COLO829 (cell line): ENCODE measurements at regions not wholly inside any gene's neighbourhood (a gene's known extent, or its start where the extent isn't known, plus 50 kb on each side); places are given as distances from the start of the nearest gene placed in this dataset.

Source experiments
- DNase-seq: peaks from one replicate; pipeline ENCODE4 v3.0.0; 2012; ENCODE audit warnings: low spot score

DNA sequence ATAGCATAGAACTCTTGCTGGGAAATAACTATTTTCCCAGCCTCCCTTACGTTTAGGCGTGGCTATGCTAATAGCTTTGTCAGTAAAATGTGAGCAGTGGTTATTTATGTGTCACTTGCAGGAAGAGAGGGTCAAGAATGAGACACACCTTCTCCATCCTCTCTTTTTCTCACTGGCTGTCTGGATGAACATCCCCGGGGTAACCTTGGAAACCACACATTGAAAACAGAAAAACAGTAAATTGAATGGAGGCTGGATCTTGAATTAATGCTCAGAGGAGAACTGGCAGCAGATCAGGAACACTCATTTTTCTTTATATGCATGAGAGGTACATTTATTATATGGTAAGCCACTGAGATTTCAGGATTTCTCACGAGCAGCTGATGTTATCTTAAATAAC lies 127.6 kb downstream of the DNAJB9 start:
- DNase-seq, result no peak

DNA sequence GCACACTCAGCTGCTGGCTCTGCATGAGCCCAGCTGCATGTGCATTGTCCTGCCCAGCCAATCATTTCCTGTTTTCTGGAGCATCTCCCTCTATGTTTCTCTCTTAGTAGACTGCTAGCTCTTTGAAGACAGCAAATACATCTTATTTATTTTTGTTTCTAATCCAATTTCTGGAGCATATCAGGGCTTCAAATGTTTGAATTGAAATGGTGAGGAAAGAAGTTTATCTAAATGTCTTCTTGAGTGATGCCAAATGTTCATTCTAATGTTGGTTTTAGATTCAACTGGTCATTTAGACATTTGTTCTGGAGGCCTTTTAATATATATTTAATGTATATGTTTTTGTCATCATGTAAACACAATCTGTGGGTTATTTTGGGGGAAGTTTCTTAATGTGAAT lies 141.9 kb downstream of the DNAJB9 start:
- DNase-seq, result no peak

DNA sequence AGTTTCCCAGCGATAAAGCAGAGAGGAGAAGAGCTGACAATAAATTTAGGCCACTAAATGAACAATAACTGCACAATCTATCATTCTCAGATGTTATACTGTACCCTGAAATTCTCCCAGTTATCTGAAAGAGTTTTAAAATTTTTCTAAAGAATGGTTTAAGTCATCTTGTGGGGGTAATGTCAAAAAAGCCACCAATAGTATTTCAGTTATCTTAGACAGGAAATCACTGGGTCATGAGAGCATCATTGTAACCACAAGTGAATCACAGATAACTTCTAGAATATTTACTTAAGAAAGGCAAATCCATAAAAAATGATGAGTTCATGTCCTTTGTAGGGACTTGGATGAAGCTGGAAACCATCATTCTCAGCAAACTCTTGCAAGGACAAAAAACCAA lies 147.1 kb downstream of the DNAJB9 start:
- no peak for DNase-seq

DNA sequence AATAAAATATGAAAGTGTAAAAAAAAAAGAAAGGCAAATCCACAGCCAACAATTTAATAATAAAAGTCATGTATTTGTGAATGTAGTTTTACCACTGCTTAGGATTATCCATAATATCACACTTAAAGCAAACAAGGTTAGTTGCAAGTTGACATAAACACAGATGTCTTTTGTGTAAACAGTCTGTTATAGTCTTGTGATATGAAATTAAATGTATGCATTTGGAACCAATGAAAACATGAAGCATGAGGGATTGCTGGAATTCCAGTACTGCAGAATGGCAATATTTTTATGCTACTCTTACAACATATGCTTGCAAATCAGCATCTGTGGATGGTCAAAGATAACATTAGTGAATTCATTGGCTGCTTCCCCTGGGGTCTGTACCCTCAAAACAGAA lies 148.1 kb downstream of the DNAJB9 start:
- no peak for DNase-seq

DNA sequence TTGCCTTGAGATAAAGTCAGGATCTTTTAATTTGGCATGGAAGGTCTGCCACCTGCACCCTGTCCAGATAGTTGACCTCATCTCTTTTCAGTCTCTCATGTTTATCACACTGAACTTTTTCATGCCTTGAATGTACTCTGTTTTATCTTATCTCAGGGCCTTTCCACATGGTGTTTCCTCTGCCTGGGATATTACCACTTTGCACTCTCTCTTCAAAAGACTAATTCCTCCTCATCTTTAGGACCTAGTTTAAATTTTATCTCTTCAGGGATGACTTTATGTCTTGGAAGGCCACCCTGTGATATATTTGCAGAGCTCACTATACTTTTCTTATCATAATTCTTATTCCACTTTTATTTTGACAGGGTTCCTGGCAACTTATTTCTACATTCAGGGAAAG lies 150.0 kb downstream of the DNAJB9 start:
- no peak for DNase-seq

DNA sequence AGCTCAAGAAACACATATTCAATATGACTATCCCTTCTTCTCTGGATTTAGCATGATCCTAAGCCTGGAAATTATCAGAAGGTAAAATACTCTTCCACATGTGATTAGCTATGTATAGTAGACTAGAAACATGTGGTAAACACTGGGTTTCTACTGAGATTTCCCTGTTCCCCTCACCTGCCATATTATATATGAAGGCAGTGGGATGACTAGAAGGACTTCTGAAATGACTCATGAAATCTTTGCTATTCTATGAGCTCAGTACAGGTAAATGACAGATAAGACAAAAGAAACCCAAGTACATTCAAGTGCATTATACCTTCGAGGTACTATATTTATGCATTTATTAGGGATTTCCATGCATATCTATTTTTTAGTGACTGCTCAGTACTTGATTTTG lies 152.9 kb downstream of the DNAJB9 start:
- DNase-seq, result no peak

DNA sequence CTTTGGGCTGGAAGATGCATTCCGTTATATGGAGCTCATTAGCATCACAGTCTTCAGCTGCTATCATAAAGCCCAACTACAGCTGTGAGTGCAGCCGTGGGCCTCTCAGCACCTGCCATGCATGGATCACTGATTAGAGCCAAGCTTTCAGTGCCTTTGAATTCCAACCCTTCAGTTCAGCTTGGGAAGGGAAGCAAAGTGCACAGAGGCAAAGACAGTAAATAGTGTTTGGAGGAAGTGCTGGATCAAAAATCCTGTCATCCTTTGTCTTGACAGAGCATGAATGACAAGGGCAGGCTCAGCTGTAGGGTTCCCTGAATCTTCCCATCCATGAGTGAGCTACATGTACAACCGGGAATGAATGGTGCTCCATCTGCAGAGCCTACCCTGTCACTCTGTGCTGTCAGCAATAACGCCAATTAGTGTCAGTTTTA lies 153.7 kb downstream of the DNAJB9 start:
- no peak for DNase-seq

DNA sequence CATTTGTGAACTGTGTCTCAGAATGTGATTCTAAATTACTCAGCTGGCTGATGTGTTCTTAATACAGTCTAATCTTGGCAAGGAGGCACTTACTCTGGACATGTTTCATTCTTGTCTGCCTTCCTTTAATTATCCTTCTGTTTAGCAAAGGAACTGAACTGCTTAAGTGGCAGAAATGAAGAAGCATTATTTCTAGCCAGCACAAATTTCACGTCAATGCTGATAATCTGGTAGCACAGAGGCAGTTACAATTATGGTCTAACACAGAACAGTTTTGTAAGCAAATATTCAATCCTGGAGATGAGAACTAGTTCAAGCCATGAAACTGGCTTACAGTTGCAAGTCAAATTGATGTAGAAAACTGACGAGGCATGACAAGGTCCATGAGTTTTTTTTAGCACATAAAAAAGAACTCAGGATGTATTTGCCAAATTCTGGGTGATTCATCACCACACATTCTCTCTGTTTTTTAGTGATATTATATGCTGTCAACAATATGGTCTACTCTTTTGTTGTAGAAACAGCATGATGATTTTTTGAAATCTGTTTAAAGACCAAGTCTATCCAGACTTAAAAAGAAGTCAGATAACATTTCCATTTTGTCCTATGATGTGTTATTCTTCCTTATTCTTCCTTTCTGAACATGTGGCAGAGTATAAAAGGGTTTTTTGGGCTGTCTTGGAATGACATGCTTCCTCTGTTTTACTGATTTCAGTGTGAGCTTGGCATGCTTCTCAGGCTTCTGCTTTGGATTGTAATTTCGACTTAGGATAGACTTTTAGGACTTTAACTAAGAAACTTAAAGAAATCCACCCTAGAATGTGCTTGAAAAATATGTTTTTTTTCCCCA lies 154.8 kb downstream of the DNAJB9 start:
- DNase-seq, result no peak

DNA sequence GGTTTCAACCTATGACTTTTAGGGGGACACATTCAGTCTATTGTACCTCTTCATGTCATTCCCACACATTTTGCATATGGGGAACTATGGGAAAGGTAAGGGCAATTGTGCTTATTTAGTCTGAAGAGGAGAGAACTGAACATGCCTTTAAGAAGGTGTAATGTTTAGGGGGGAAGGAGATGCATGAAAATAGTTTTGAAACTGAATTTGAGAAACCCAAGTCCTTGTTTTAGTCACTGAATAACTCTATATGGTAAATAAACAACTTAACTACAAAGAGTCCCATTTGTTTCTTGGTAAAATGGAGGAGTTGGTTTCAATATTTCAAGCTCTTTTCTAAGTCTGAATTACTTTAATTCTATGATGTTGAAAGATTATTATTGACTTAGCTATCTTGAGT lies 166.1 kb downstream of the DNAJB9 start:
- DNase-seq, result no peak

DNA sequence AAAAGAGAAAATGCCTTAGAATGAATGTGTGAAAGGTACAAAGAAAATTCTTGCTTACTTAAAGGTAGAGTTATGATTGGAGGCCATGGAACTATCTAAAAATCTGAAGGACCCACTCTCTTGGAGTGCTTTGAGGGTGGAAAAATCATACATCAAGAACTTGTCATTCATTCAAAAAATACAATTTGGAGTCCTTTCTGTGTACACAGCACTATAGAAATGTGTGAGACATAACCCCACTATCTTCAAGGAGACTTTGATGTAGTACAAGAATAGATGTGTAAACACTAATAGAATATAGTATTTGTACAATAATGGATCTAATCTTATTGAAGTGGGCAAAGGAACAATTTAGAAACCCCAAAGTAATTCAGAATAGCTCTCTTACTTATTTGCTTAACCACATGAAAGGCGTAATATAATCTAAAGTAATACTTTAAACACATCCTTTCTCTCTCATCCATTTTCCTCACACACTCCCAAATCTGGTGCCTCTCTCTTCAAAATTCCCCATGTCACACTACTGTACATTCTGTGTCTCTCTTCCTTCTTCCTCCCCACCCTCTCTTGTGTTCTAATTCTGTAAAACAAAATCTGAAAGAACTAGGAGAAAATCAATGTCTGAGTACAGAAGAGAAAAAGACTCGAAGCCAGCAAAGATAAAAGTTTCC lies 166.7 kb downstream of the DNAJB9 start:
- DNase-seq, result no peak

DNA sequence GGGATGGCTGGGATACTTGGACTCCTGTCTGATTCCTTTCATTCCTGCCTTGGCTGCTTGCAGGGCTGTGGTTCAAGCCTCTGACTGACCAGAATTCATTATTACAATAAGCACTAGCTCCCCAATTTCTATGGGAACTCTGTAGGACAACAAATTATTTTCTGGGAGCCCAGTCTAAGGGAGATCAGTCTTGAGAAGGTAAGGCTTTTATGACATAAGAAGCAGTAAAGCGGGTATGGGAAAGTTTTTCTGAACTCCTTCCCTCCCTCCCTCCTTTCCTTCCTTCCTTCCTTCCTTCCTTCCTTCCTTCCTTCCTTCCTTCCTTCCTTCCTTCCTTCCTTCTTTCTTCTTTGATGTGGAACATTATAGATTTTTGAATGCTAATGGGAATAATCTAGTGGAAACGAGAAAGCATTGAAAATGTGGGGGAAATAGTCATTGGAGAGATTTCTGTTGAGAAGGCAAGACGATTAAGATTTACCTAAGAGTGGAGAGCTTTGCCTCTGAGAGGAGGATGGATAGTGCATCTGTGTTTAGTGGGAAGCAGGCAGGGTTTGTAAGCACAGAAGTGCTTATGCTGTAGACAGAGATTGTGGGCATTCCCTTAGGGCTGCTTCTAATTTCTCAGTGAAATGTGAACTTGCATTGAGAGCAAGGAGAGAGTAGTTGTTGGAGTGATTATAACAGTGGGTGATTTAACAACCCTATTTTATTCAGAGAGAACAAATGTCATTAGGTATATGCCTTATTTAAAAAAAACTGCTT lies 201.5 kb downstream of the DNAJB9 start:
- DNase-seq, result no peak

DNA sequence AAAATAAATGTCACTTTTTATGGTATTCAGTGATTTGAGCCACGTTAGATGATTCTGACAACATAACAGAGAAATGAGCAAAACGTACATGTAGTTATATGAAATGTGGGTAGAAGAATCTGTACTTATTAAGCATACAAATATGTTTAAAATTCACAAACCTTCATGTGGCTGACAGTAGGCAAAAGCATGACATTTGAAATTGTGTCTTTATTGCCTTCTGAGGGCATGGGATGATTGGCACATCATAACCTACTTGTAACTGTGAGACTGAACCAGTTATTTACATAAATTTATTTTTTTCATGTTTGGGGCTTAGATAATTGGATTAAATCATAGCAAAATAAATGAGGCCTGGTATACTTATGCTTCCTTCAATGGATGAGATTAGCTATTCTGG lies 202.2 kb downstream of the DNAJB9 start:
- DNase-seq, result no peak

DNA sequence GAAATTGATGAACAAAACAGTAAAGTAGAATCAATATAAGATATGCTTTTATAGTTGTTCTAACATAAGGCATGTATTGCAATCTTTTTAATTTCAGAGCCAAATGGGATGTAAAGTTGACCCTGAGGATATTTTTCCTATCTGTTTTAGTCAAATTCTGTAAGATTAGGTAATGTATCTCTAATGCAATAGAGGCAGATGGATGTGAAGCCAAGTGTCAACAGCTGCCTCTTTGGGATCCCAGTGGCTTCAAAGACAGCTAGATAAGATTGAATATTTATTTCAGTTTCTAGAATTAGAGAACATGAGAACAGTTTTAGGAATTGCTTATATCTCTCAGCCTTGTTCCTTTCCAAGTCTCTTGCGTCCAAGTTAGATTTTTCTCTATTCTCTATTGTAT lies 208.3 kb downstream of the DNAJB9 start:
- DNase-seq, result no peak

DNA sequence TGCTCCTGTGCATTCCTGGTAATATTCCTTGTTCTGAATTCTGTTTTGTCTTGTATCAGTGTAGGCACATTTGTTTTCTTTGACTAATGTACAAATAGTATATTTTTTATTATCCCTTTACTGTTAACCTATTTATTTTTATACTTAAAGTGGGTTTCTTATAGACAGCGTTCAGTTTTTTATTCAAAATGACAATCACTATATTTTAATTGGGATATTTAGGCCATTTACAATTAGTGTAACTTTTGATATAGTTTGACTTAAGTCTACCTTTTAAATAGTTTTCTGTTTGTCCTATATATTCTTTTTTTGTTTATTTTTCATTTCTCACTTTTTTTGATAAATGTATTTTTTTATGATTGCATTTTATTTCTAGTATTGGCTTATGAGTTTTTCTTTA lies 219.8 kb downstream of the DNAJB9 start:
- no peak for DNase-seq

DNA sequence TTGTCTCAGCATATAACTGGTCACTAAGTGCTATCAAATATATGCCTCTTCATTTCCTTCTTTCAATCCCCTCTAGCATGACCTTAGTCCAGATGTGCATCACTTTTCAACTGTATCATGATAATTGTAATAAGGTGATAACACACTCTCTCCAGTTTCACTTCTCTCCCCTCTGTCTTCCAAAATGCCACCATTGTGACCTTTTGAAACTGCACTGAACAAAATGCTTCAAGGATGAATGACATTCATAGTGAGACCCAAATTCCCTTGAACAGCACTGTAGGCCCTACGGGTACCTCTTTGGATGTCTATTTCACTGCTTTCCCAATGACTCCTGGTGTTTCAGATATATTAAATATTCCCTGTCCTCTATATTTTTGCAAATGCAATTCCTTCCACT lies 224.8 kb downstream of the DNAJB9 start:
- no peak for DNase-seq

DNA sequence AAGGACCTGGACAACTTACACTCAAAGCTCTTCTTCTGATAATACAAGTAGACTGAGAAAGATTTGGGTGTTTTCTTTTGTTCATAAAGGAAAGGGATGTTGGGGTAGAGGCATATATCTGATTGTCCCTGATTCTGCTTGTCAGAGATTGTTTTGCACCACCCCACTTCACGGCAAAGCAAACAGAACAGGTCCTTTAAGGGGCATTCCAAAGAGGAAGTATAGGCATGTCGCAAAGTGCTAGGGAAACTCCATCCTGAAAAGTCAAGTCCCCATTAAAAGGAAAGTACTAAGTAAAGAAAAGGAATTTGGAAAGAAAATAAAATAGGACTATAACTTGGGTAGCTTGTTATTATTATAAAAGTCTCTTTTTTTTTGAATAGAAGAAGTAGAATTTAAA lies 233.0 kb downstream of the DNAJB9 start:
- no peak for DNase-seq

DNA sequence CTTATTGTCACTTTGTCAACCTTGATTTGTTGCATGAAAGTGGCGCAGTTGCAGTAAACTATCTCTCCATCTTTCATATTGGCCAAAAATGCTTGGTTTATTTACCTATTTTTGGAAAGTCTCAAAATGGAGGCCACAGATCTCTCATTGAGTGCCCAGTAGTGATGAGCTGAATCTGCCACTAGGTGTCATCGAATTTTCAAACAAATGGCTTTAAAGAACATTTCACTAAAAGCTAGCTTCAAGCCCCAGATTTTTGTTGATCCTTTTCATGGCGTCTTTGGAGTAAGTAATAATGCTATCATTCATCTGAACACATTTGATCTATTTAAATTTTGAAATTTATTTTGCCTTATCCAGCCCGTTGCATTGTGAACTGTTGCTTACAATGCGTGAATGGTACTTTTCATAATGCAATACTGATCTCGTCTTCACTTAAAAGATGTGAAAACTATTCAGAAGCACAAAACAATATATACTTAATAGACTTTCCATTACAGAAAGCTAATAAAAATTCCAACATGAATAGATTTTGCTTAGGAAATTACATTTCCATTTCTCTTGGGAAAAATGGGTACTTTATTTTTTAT lies 236.2 kb downstream of the DNAJB9 start:
- DNase-seq, result peak; percentile 69

DNA sequence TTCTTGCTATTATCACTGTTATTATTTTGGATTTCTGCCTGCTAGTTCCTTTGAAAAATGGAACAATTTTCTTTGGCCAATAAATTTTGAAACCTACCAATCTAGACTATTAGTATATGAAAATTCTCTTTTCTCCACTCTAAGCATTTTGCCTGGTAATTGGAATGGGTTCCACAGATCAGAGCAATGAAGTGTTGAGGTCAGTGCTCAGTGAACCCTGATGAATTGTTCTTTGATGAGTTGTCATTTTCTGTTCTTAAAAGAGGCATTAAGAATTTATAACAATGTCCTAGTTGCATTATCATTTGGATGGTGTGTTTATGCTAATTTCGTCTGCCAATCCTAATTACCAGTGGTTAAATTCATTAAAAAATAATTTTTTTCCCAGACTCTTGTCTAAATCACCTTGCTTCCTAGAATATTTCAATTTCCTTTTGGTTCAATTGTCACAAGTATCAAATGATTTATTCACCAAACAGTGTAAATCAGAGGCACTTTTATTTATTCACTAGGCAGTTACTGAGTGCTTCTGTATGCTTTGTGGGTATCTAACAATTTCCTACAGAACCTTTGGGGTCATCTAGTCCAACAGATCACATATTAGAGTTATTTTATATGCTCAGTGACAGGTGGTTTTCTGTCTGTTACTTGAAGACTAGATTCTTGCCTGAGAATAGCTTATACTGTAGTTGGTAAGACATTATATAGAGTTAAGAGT lies 239.0 kb downstream of the DNAJB9 start:
- no peak for DNase-seq

DNA sequence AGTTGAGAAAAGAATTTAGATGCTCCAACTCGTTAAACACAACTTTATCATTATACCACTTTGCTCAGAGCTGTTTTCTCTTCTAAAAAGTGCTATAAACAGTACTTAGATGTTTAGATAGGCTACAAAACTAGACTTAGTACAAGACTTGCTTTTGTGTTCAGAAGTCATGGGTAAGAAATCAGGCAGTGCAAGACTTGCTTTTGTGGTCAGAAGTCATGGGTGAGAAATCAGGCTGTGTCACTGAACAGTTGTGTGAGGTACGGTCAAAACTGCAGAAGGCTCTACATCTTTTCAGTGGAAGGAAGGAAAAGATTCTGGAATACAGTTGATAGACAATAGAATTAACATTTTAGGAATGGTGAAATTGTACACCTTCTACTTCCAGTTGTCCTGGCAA lies 239.7 kb downstream of the DNAJB9 start:
- no peak for DNase-seq

DNA sequence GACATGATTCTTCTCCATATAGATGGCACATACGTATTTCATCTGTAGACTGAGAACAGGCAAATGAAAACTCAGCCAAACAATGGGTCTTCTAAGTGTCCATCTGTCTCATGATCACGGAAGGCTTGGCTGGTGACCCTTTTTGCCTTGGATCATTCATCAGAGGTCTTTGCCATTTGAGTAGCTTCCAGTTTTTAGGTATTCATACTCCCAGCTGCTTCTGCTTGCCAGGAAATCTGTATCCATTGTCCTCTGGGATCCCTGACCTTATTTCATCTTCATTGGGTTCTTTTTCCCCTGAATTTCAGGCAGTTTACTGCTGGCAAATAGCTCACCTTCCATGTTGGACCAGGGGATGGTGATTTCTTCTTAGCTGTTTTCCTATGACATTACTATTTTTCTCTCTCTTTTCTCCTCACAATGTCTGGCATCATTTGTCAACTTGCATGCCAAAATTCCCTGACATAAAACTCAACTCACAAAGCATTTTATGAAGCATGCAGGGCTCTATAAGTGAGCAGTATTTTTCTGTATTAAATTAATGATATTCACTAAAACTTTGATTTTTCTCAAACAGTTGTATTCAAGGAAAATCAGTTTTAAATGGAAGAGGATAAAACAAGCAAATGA lies 241.2 kb downstream of the DNAJB9 start:
- DNase-seq, result no peak

DNA sequence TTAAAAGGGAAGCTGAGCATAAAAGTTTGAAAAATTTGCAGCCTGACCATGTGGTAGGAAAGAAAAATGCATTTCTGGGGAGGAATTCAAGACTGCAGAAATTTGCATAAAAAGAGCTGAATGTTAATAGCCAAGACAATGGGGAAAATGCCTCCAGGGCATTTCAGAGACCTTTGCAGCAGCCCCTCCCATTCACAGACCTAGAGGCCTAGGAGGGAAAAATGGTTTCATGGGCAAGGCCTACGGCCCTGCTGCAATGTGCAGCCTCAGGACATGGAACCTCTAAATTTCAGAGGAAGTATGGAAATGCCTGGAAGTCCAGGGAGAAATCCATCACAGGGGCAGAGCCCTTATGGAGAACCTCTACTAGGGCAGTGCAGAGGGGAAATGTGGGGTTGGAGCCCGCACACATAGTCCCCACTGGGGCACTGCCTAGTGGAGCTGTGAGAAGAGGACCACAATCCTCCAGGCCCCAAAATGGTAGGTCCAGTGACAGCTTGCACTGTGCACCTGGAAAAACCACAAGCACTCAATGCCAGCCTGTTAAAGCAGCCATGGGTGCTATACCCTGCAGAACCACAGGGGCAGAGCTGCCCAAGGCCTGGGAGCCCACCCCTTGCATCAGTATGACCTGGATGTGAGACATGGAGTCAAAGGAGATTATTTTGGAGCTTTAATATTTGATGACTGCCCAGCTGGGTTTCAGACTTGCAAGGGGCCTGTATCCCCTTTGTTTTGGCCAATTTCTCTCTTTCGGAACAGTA lies 243.8 kb downstream of the DNAJB9 start:
- no peak for DNase-seq
